Tibial nerve (tissue), 4 donors: ENCODE measurements at regions not wholly inside any gene's neighbourhood (a gene's known extent, or its start where the extent isn't known, plus 50 kb on each side); places are given as distances from the start of the nearest gene placed in this dataset.

Source experiments
- CTCF ChIP-seq, 5 experiments: fragments of 200-600 bp in 3 of 5; fragments of 450-650 bp in 2 of 5; sonication (generic) in 3 of 5; IDR thresholded peaks; one replicate each; pipeline ENCODE4 v1.5.1; 2016 to 2019; ENCODE audit warnings: antibody characterized with exemption in 5 of 5, mild to moderate bottlenecking in 3 of 5, moderate library complexity in 2 of 5
- EP300 ChIP-seq, 2 donors: sonication (generic); formaldehyde crosslinking; IDR thresholded peaks; one replicate each; pipeline ENCODE4 v1.6.1; 2017; ENCODE audit warnings: antibody characterized with exemption in 2 of 2, mild to moderate bottlenecking in 1 of 2
- POLR2A ChIP-seq, 2 donors: fragments of 450-650 bp; IDR thresholded peaks; one replicate each; pipeline ENCODE4 v1.6.1; 2017; ENCODE audit warnings: antibody characterized with exemption in 2 of 2, mild to moderate bottlenecking in 2 of 2, moderate library complexity in 2 of 2

GRCh38 chr15:39286706-39287105 is 294.2 kb upstream of the THBS1 start:
- no peak for TF ChIP-seq CTCF (IDR thresholded peaks at IDR 0.05)
- no peak for TF ChIP-seq POLR2A (IDR thresholded peaks at IDR 0.05)
- no peak for TF ChIP-seq EP300 (IDR thresholded peaks at IDR 0.05)
